IMR-90 (cell line): ENCODE measurements at regions not wholly inside any gene's neighbourhood (a gene's known extent, or its start where the extent isn't known, plus 50 kb on each side); places are given as distances from the start of the nearest gene placed in this dataset.
A peak's percentile ranks its signal among the peaks of the same experiment; 100 is the strongest.

ENCODE experiments used
- ATAC-seq: fragments of 200-7000 bp; cut with Tn5 transposase; 2 replicates; pipeline ENCODE4 v1.9.1; 2020; ENCODE audit warnings: low read depth, mild to moderate bottlenecking, moderate library complexity
- BruUV-seq: library from RNA; stranded (reverse); fragments of 400-500 nt; replicated peaks from 2 replicates; lab custom pipeline; 2021; lab: Mats Ljungman, UMichigan
- CTCF ChIA-PET: fragments of 300-600 bp; formaldehyde crosslinking; extraction: SDS; loops from one replicate; lab custom pipeline; 2021; ENCODE audit warnings: antibody characterized with exemption; lab: Yijun Ruan, JAX
- POLR2A ChIA-PET: fragments of 300-600 bp; sonication (Branson Sonifier 250); formaldehyde crosslinking; loops from one replicate; lab custom pipeline; 2022; ENCODE audit warnings: antibody characterized with exemption; ENCODE audit not compliant: unreplicated experiment; lab: Charles Lee
- DNase-seq: peaks from one replicate; pipeline ENCODE4 v3.0.0; 2013
- H2AFZ ChIP-seq: replicated peaks from 2 replicates; pipeline ENCODE3; 2013; ENCODE audit warnings: low read length, mild to moderate bottlenecking; ENCODE audit not compliant: poor library complexity
- H2AK5ac ChIP-seq: 2 replicates; pipeline ENCODE4 v1.6.1; 2013; ENCODE audit warnings: low read depth, low read length, inconsistent platforms
- H2AK9ac ChIP-seq: replicated peaks from 2 replicates; pipeline ENCODE3; 2013; ENCODE audit warnings: mild to moderate bottlenecking, low read depth, low read length, moderate library complexity; ENCODE audit not compliant: poor library complexity
- H2BK120ac ChIP-seq: 2 replicates; pipeline ENCODE4 v1.6.1; 2013; ENCODE audit warnings: low read depth, low read length, inconsistent platforms
- H2BK15ac ChIP-seq: 3 replicates; pipeline ENCODE4 v1.6.1; 2013; ENCODE audit warnings: low read depth, low read length, inconsistent platforms
- H2BK20ac ChIP-seq: 2 replicates; pipeline ENCODE4 v1.6.1; 2013; ENCODE audit warnings: low read depth, mild to moderate bottlenecking, inconsistent platforms, low read length, moderate library complexity
- H2BK5ac ChIP-seq: 2 replicates; pipeline ENCODE4 v1.6.1; 2013; ENCODE audit warnings: mild to moderate bottlenecking, low read depth, low read length, inconsistent platforms; ENCODE audit not compliant: poor library complexity, severe bottlenecking
- H3K14ac ChIP-seq: replicated peaks from 2 replicates; pipeline ENCODE4 v1.6.1; 2013; ENCODE audit warnings: low read depth, low read length, inconsistent platforms
- H3K18ac ChIP-seq: 2 replicates; pipeline ENCODE4 v1.6.1; 2013; ENCODE audit warnings: low read depth, low read length, control low read depth
- H3K23ac ChIP-seq: 2 replicates; pipeline ENCODE4 v1.6.1; 2013; ENCODE audit warnings: low read depth, low read length, inconsistent platforms
- H3K27ac ChIP-seq: 2 replicates; pipeline ENCODE4 v1.5.1; 2013; ENCODE audit warnings: mild to moderate bottlenecking, control low read depth, low read length; ENCODE audit not compliant: insufficient read depth
- H3K27me3 ChIP-seq: 2 replicates; pipeline ENCODE4 v1.6.1; 2013; ENCODE audit warnings: low read length; ENCODE audit not compliant: control insufficient read depth, insufficient read depth
- H3K36me3 ChIP-seq: 2 replicates; pipeline ENCODE4 v1.6.1; 2013; ENCODE audit warnings: low read length, mixed read lengths; ENCODE audit not compliant: control insufficient read depth, insufficient read depth
- H3K4ac ChIP-seq: 2 replicates; pipeline ENCODE4 v1.6.1; 2013; ENCODE audit warnings: low read depth, low read length, inconsistent platforms
- H3K4me1 ChIP-seq: 2 replicates; pipeline ENCODE4 v1.6.1; 2013; ENCODE audit warnings: low read length, mixed read lengths; ENCODE audit not compliant: control insufficient read depth, insufficient read depth
- H3K4me2 ChIP-seq: 2 replicates; pipeline ENCODE4 v1.6.1; 2013; ENCODE audit warnings: low read depth, mild to moderate bottlenecking, control low read depth, low read length, moderate library complexity
- H3K4me3 ChIP-seq: 2 replicates; pipeline ENCODE4 v1.5.1; 2013; ENCODE audit warnings: low read depth, mild to moderate bottlenecking, control low read depth, low read length, moderate library complexity; ENCODE audit not compliant: insufficient read depth
- H3K56ac ChIP-seq: 2 replicates; pipeline ENCODE4 v1.6.1; 2013; ENCODE audit warnings: low read length, inconsistent platforms; ENCODE audit not compliant: insufficient read depth; ENCODE audit errors: extremely low read depth
- H3K79me1 ChIP-seq, 2 experiments: 2 replicates each; pipeline ENCODE4 v1.6.1; 2013; ENCODE audit warnings: low read length in 2 of 2, inconsistent platforms in 1 of 2, low read depth in 1 of 2
- H3K9ac ChIP-seq: 2 replicates; pipeline ENCODE4 v1.6.1; 2013; ENCODE audit warnings: low read depth, low read length, control low read depth
- H3K9me1 ChIP-seq: 2 replicates; pipeline ENCODE4 v1.6.1; 2013; ENCODE audit warnings: low read length, inconsistent platforms; ENCODE audit not compliant: insufficient read depth
- H3K9me3 ChIP-seq: 2 replicates; pipeline ENCODE4 v1.6.1; 2013; ENCODE audit warnings: low read length; ENCODE audit not compliant: control insufficient read depth, insufficient read depth
- H4K20me1 ChIP-seq: 2 replicates; pipeline ENCODE4 v1.6.1; 2013; ENCODE audit warnings: low read length, inconsistent platforms; ENCODE audit not compliant: insufficient read depth
- H4K5ac ChIP-seq: 2 replicates; pipeline ENCODE4 v1.6.1; 2013; ENCODE audit warnings: mild to moderate bottlenecking, low read depth, low read length, control low read depth
- H4K8ac ChIP-seq, 2 experiments: 2 replicates each; pipeline ENCODE4 v1.6.1; 2013; ENCODE audit warnings: low read depth in 2 of 2, low read length in 2 of 2, control low read depth in 1 of 2, inconsistent platforms in 1 of 2
- H4K91ac ChIP-seq: 2 replicates; pipeline ENCODE4 v1.6.1; 2013; ENCODE audit warnings: low read depth, low read length, inconsistent platforms; ENCODE audit not compliant: insufficient read depth
- BHLHE40 ChIP-seq: fragments of 150-350 bp; IDR thresholded peaks from 2 replicates; pipeline ENCODE4 v1.6.1; 2016; ENCODE audit warnings: mild to moderate bottlenecking, low read depth, low read length
- CEBPB ChIP-seq: IDR thresholded peaks from 2 replicates; pipeline ENCODE4 v1.6.1; 2012; ENCODE audit warnings: low read depth, low read length, improper control_type of control experiment
- CHD1 ChIP-seq: IDR thresholded peaks from 2 replicates; pipeline ENCODE4 v1.6.1; 2012; ENCODE audit warnings: low read depth, low read length, improper control_type of control experiment
- FOS ChIP-seq: fragments of 150-350 bp; IDR thresholded peaks from 2 replicates; pipeline ENCODE4 v1.6.1; 2016; ENCODE audit warnings: low read depth, low read length
- MAFK ChIP-seq: IDR thresholded peaks from 2 replicates; pipeline ENCODE4 v1.6.1; 2012; ENCODE audit warnings: low read depth, low read length, improper control_type of control experiment
- MAZ ChIP-seq: IDR thresholded peaks from 2 replicates; pipeline ENCODE4 v1.6.1; 2012; ENCODE audit warnings: low read depth, mild to moderate bottlenecking, low read length, improper control_type of control experiment, moderate library complexity, borderline replicate concordance
- MXI1 ChIP-seq: IDR thresholded peaks from 2 replicates; pipeline ENCODE4 v1.6.1; 2012; ENCODE audit warnings: low read depth, mild to moderate bottlenecking, low read length, moderate library complexity, borderline replicate concordance
- NFE2L2 ChIP-seq: fragments of 150-350 bp; IDR thresholded peaks from 2 replicates; pipeline ENCODE4 v1.6.1; 2016; ENCODE audit warnings: low read depth, mild to moderate bottlenecking, low read length
- POLR2A ChIP-seq: IDR thresholded peaks from 2 replicates; pipeline ENCODE4 v1.6.1; 2012; ENCODE audit warnings: mild to moderate bottlenecking, low read depth, low read length
- RAD21 ChIP-seq: IDR thresholded peaks from 2 replicates; pipeline ENCODE4 v1.6.1; 2012; ENCODE audit warnings: low read length, improper control_type of control experiment
- RCOR1 ChIP-seq: IDR thresholded peaks from 2 replicates; pipeline ENCODE4 v1.6.1; 2012; ENCODE audit warnings: mild to moderate bottlenecking, low read length, improper control_type of control experiment; ENCODE audit not compliant: insufficient replicate concordance
- RFX5 ChIP-seq: IDR thresholded peaks from 2 replicates; pipeline ENCODE4 v1.8.0; 2012; ENCODE audit warnings: low read depth, mild to moderate bottlenecking, low read length, moderate library complexity
- SMC3 ChIP-seq: fragments of 150-350 bp; IDR thresholded peaks from 2 replicates; pipeline ENCODE4 v1.6.1; 2016; ENCODE audit warnings: low read depth, mild to moderate bottlenecking, antibody characterized with exemption, low read length, moderate library complexity
- WGBS, 2 experiments: methylation state at CpG; one replicate each; pipeline versions ENCODE4 v1.1.5 to v1.1.7; 2013; ENCODE audit warnings: missing lambda C conversion rate in 2 of 2; ENCODE audit not compliant: insufficient read length in 1 of 2; ENCODE audit errors: extremely low coverage in 2 of 2; 5-methylcytosine and 5-hydroxymethylcytosine counted together
- dilution Hi-C: fragments of 300-500 bp; cut with HindIII; formaldehyde crosslinking; loops from one replicate; pipeline ENCODE4 v1.14.3; 2018; ENCODE audit warnings: low sequenced_read_pairs; ENCODE audit not compliant: unreplicated experiment
- in situ Hi-C: fragments of 300-500 bp; cut with MboI; formaldehyde crosslinking; loops from 3 replicates; pipeline ENCODE4 v1.14.3; 2019; ENCODE audit warnings: low sequenced_read_pairs, inconsistent platforms, mixed read lengths
- intact Hi-C: fragments of 100-400 bp; cut with micrococcal nuclease; formaldehyde crosslinking; loops from 2 replicates; pipeline ENCODE4 v1.10.0; 2022
- TF ChIP-seq, protein P1 (sequence below): conservative IDR thresholded peaks from 2 replicates; pipeline ENCODE4 v1.5.1; 2012; ENCODE audit warnings: mild to moderate bottlenecking, low read depth, low read length, improper control_type of control experiment
- TF ChIP-seq, protein P2 (sequence below): fragments of 150-350 bp; IDR thresholded peaks from 2 replicates; pipeline ENCODE4 v1.6.1; 2017; ENCODE audit warnings: mild to moderate bottlenecking, antibody characterized with exemption, low read length, low read depth

DNA sequence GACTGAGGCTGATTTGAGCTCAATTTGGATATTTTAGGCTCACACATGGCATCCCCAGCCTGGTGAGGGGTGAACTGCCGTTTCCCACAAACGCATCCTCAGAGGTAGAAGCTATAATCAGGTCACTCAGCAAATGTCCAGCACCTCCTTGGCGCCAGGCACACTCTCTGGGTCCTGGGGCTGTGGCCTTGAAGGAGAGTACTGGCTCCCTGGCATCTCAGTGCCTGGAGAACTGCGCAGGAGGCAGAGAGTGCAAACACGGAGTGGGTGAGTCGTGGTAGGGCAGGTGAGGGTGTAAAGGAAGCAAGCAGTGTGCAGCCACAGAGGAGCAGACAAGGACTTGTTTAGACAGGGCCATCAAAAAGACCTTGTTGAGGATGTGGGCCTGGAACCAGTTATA lies 224.0 kb upstream of the ZNF32 start:
- H3K4me3 ChIP-seq = no peak overlapping the region
- no peak for TF ChIP-seq SMC3
- TF ChIP-seq RAD21 = no peak
- no peak for TF ChIP-seq FOS
- TF ChIP-seq MAFK = no peak
- no peak for TF ChIP-seq MXI1
- no peak for TF ChIP-seq CHD1
- no peak for TF ChIP-seq POLR2A
- TF ChIP-seq BHLHE40 = no peak
- TF ChIP-seq NFE2L2 = no peak
- no peak for TF ChIP-seq CEBPB
- TF ChIP-seq, protein P1, sequence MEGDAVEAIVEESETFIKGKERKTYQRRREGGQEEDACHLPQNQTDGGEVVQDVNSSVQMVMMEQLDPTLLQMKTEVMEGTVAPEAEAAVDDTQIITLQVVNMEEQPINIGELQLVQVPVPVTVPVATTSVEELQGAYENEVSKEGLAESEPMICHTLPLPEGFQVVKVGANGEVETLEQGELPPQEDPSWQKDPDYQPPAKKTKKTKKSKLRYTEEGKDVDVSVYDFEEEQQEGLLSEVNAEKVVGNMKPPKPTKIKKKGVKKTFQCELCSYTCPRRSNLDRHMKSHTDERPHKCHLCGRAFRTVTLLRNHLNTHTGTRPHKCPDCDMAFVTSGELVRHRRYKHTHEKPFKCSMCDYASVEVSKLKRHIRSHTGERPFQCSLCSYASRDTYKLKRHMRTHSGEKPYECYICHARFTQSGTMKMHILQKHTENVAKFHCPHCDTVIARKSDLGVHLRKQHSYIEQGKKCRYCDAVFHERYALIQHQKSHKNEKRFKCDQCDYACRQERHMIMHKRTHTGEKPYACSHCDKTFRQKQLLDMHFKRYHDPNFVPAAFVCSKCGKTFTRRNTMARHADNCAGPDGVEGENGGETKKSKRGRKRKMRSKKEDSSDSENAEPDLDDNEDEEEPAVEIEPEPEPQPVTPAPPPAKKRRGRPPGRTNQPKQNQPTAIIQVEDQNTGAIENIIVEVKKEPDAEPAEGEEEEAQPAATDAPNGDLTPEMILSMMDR = no peak
- TF ChIP-seq, protein P2, sequence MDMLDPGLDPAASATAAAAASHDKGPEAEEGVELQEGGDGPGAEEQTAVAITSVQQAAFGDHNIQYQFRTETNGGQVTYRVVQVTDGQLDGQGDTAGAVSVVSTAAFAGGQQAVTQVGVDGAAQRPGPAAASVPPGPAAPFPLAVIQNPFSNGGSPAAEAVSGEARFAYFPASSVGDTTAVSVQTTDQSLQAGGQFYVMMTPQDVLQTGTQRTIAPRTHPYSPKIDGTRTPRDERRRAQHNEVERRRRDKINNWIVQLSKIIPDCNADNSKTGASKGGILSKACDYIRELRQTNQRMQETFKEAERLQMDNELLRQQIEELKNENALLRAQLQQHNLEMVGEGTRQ = no peak
- TF ChIP-seq MAZ = no peak
- TF ChIP-seq RCOR1 = no peak
- TF ChIP-seq RFX5 = no peak
- no peak for ATAC-seq
- H2BK20ac ChIP-seq = peak overlapping the region; percentile 23; the same call in 1 of the 2 replicates
- H3K14ac ChIP-seq = 0 out of 2 replicates have a peak overlapping the region, but pooled peaks have one; percentile 4
- H2AK5ac ChIP-seq = 0 out of 2 replicates have a peak overlapping the region, but pooled peaks have one; percentile 45
- no peak for DNase-seq
- in situ Hi-C loops (no loop called here), dilution Hi-C loops (no loop called here), intact Hi-C loops (no loop called here)
- H3K9me1 ChIP-seq = peaks cover 9% of the 10 kb centered on the region; the same call in 1 of the 2 replicates
- no peak overlapping the region for H4K5ac ChIP-seq
- no peak overlapping the region for H3K9ac ChIP-seq
- H4K8ac ChIP-seq = no peak overlapping the region
- H3K27me3 ChIP-seq = no peaks in the 10 kb centered on the region
- H3K18ac ChIP-seq = no peak overlapping the region
- no peak overlapping the region for H3K4me2 ChIP-seq
- H3K79me1 ChIP-seq = peaks cover 0 to 10% of the 10 kb centered on the region in 2 experiments; a peak in 1 of 4 replicates
- no peak overlapping the region for H3K4ac ChIP-seq
- no peak overlapping the region for H3K27ac ChIP-seq
- H2AFZ ChIP-seq = no peak overlapping the region
- BruUV-seq = no TSS peak
- peak overlapping the region; percentile 33; the same call in 1 of the 2 replicates for H2BK120ac ChIP-seq
- H3K23ac ChIP-seq = no peak overlapping the region
- no peak overlapping the region; the same call in 1 of the 2 replicates for H4K91ac ChIP-seq
- ChIA-PET POLR2A (no interaction called here), CTCF (interaction anchor here (0.6 kb wide), 1 partner anchor 838 kb away, joined by 3 read pairs; no protein-coding TSS in a partner anchor)
- H2BK15ac ChIP-seq = peak overlapping the region; percentile 64; the same call in 1 of the 3 replicates
- no peaks in the 10 kb centered on the region for H3K36me3 ChIP-seq
- peak overlapping the region; percentile 23 for H2BK5ac ChIP-seq
- no peak overlapping the region for H2AK9ac ChIP-seq
- WGBS, 2 experiments = 78% methylated on average over 3 of the region's 6 CpGs; no CpG with 5 or more reads in 1 of the 2 experiments
- no peaks in the 10 kb centered on the region for H4K20me1 ChIP-seq
- H3K56ac ChIP-seq = no peak overlapping the region
- H3K9me3 ChIP-seq = no peaks in the 10 kb centered on the region; the same call in 1 of the 2 replicates
- peaks cover 10% of the 10 kb centered on the region for H3K4me1 ChIP-seq
